Calu3 (cell line): ENCODE measurements at regions not wholly inside any gene's neighbourhood (a gene's known extent, or its start where the extent isn't known, plus 50 kb on each side); places are given as distances from the start of the nearest gene placed in this dataset.
"Not testable (repeated sequence)": the region's sequence is repeated elsewhere in the genome, so short reads cannot be mapped to it uniquely, and the experiment has no call there.

Experiments
- BruUV-seq: library from RNA; stranded (reverse); fragments of 400-500 nt; replicated peaks from 2 replicates; lab custom pipeline; 2021; lab: Mats Ljungman, UMichigan
- CTCF ChIA-PET: fragments of 300-600 bp; sonication (Branson Sonifier 250); formaldehyde crosslinking; loops from one replicate; lab custom pipeline; 2022; ENCODE audit warnings: antibody characterized with exemption; lab: Charles Lee
- DNase-seq: peaks from one replicate; pipeline ENCODE4 v3.0.0; 2022
- H3K27ac Mint-ChIP-seq: one replicate; pipeline ENCODE4 v1.8.0; 2022; ENCODE audit warnings: mixed read lengths; ENCODE audit not compliant: unreplicated experiment
- H3K27me3 Mint-ChIP-seq: one replicate; pipeline ENCODE4 v1.8.0; 2022; ENCODE audit warnings: mixed read lengths; ENCODE audit not compliant: unreplicated experiment
- H3K36me3 Mint-ChIP-seq: one replicate; pipeline ENCODE4 v1.8.0; 2022; ENCODE audit warnings: mild to moderate bottlenecking, moderate library complexity, mixed read lengths; ENCODE audit not compliant: insufficient read depth, unreplicated experiment
- H3K4me1 Mint-ChIP-seq: one replicate; pipeline ENCODE4 v1.8.0; 2022; ENCODE audit warnings: mild to moderate bottlenecking, low read depth, mixed read lengths; ENCODE audit not compliant: unreplicated experiment
- H3K4me3 Mint-ChIP-seq: one replicate; pipeline ENCODE4 v1.8.0; 2022; ENCODE audit warnings: mild to moderate bottlenecking, low read depth, moderate library complexity, mixed read lengths; ENCODE audit not compliant: unreplicated experiment
- H3K9me3 Mint-ChIP-seq: one replicate; pipeline ENCODE4 v1.8.0; 2022; ENCODE audit warnings: low read depth, mixed read lengths; ENCODE audit not compliant: unreplicated experiment
- intact Hi-C: fragments of 100-400 bp; cut with micrococcal nuclease; formaldehyde crosslinking; loops from one replicate; pipeline ENCODE4 v1.10.0; 2022; ENCODE audit not compliant: unreplicated experiment
- TF ChIP-seq, protein P1 (sequence below): fragments of 200-600 bp; IDR thresholded peaks from one replicate; pipeline ENCODE4 v1.8.0; 2022; ENCODE audit warnings: antibody characterized with exemption; ENCODE audit not compliant: unreplicated experiment

DNA sequence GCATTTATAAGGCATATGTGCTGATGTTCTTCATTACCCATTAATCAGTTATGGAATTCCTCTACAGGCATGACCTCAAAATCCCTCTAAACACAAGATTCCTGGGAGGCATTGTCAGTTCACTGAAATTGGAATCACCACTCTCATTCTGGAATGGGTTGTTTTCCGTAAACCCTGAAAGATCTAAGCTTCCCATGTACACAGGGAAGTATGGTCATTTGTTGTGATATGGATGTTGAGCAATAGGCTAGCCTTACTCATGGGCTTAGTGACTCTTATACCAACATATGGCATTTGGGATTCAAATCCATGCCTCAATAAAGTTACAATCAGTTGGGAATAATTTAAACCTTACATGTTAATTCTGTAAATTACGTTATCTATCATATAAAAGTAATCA, 258.0 kb downstream of the XPNPEP1 start:
- TF ChIP-seq, protein P1, sequence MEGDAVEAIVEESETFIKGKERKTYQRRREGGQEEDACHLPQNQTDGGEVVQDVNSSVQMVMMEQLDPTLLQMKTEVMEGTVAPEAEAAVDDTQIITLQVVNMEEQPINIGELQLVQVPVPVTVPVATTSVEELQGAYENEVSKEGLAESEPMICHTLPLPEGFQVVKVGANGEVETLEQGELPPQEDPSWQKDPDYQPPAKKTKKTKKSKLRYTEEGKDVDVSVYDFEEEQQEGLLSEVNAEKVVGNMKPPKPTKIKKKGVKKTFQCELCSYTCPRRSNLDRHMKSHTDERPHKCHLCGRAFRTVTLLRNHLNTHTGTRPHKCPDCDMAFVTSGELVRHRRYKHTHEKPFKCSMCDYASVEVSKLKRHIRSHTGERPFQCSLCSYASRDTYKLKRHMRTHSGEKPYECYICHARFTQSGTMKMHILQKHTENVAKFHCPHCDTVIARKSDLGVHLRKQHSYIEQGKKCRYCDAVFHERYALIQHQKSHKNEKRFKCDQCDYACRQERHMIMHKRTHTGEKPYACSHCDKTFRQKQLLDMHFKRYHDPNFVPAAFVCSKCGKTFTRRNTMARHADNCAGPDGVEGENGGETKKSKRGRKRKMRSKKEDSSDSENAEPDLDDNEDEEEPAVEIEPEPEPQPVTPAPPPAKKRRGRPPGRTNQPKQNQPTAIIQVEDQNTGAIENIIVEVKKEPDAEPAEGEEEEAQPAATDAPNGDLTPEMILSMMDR: no peak
- CTCF ChIA-PET: no interaction called here
- no peaks in the 10 kb centered on the region for H3K27me3 Mint-ChIP-seq
- H3K4me3 Mint-ChIP-seq: no peak overlapping the region
- DNase-seq: no peak
- H3K9me3 Mint-ChIP-seq: no peaks in the 10 kb centered on the region
- no TSS peak for BruUV-seq
- H3K36me3 Mint-ChIP-seq: no peaks in the 10 kb centered on the region
- intact Hi-C loops: no loop called here
- H3K27ac Mint-ChIP-seq: no peak overlapping the region
- H3K4me1 Mint-ChIP-seq: no peaks in the 10 kb centered on the region

DNA sequence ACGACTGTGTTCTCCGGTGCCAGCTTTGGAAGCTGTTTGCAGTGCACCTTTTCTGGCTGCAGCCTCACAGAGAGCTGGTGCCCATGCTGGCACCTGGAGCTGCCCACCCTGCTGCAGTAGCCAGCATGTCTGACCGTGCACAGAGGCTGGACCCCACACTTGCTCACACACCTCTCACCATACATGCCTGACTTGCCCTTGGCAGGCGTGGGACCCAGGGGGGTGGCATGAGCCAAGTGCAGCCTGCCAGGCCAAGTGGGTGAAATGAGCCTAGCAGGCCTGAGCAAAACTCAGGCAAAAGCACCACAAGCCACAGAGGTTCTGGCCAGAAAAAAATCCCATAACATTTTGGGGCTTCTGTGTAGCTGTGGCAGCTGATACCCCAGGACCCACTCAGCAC, 258.8 kb downstream of the XPNPEP1 start:
- TF ChIP-seq, protein P1: no peak
- CTCF ChIA-PET: no interaction called here
- Mint-ChIP-seq H3K4me1 (no peaks in the 10 kb centered on the region), H3K9me3 (peaks cover 2% of the 10 kb centered on the region), H3K4me3 (no peak overlapping the region), H3K27ac (no peak overlapping the region), H3K27me3 (no peaks in the 10 kb centered on the region), H3K36me3 (no peaks in the 10 kb centered on the region)
- BruUV-seq: no TSS peak
- intact Hi-C loops: no loop called here
- no peak for DNase-seq

DNA sequence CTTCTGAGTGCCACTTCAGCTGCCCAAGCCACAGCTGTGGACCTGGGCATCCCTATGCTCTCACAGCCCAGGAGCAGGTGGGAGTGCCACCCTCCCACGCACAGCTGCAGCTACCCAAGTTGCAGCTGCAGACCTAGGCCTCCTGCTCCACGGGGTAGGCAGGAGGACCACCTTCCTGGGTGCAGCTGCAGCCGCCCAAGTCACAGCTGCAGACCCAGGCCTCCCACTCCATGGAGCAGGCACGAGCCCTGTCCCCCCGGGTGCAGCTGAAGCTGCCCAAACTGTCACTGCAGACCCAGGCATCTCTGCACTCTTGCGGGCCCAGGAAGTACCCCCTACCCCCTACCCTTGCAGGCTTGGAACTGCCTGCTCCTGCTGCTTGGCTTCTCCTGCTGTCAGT, 260.2 kb downstream of the XPNPEP1 start:
- TF ChIP-seq, protein P1: no peak
- no peak for DNase-seq
- H3K36me3 Mint-ChIP-seq: no peaks in the 10 kb centered on the region
- H3K4me1 Mint-ChIP-seq: no peaks in the 10 kb centered on the region
- CTCF ChIA-PET: no interaction called here
- intact Hi-C loops: no loop called here
- BruUV-seq: no TSS peak
- no peaks in the 10 kb centered on the region for H3K27me3 Mint-ChIP-seq
- H3K9me3 Mint-ChIP-seq: peaks cover 2% of the 10 kb centered on the region
- H3K4me3 Mint-ChIP-seq: no peak overlapping the region
- H3K27ac Mint-ChIP-seq: no peak overlapping the region

DNA sequence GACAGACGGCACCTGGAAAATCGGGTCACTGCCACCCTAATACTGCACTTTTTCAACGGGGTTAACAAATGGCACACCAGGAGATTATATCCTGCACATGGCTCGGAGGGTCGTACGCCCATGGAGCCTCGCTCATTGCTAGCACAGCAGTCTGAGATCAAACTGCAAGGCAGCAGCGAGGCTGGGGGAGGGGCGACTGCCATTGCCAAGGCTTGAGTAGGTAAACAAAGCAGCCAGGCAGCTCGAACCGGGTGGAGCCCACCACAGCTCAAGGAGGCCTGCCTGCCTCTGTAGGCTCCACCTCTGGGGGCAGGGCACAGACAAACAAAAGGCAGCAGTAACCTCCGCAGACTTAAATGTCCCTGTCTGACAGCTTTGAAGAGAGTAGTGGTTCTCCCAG, 270.7 kb downstream of the XPNPEP1 start:
- H3K4me3 Mint-ChIP-seq, H3K27me3 Mint-ChIP-seq, CTCF ChIA-PET, H3K9me3 Mint-ChIP-seq, H3K4me1 Mint-ChIP-seq, H3K27ac Mint-ChIP-seq, DNase-seq, intact Hi-C loops, H3K36me3 Mint-ChIP-seq, BruUV-seq: not testable (repeated sequence)

DNA sequence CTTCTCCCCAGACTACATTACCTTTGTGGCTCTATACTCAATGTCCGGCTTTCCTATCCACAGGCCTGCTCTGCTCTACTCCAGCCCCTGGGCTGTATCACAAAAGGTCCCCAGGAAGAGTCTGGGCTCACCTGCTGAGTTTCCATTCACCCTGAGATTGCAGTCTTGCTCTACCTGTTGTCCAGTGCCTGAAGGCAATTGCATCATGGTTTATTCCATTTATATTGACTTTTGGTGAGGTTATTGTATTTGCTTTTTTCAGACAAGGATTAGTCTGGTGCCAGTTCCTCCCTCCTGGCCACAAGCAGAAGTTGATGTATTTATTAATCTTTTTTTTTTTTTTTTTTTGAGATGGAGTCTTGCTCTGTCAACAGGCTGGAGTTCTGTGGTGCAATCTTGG, 273.1 kb downstream of the XPNPEP1 start:
- intact Hi-C loops: no loop called here
- Mint-ChIP-seq H3K27me3 (no peaks in the 10 kb centered on the region), H3K4me3 (no peak overlapping the region), H3K4me1 (no peaks in the 10 kb centered on the region), H3K36me3 (no peaks in the 10 kb centered on the region), H3K9me3 (peaks cover 4% of the 10 kb centered on the region), H3K27ac (no peak overlapping the region)
- no TSS peak for BruUV-seq
- no peak for DNase-seq
- CTCF ChIA-PET: interaction anchor here (0.6 kb wide), 1 partner anchor 999 kb away, joined by 3 read pairs; no protein-coding TSS in a partner anchor
- TF ChIP-seq, protein P1: no peak
